H9 (cell line): ENCODE measurements at regions not wholly inside any gene's neighbourhood (a gene's known extent, or its start where the extent isn't known, plus 50 kb on each side); places are given as distances from the start of the nearest gene placed in this dataset.

ENCODE experiments used
- DNase-seq: peaks from one replicate; pipeline ENCODE4 v3.0.0-alpha.2; 2017
- H2AFZ ChIP-seq: one replicate; pipeline ENCODE4 v1.6.1; 2013; ENCODE audit warnings: mild to moderate bottlenecking, low read length, control low read depth, moderate library complexity
- H2AK5ac ChIP-seq: 2 replicates; pipeline ENCODE4 v1.6.1; 2013; ENCODE audit warnings: low read length, control low read depth, mixed read lengths; ENCODE audit not compliant: insufficient read length
- H2BK120ac ChIP-seq: one replicate; pipeline ENCODE4 v1.6.1; 2013; ENCODE audit warnings: low read depth, mild to moderate bottlenecking, low read length, control low read depth, inconsistent platforms; ENCODE audit not compliant: poor library complexity, severe bottlenecking
- H2BK12ac ChIP-seq: 2 replicates; pipeline ENCODE4 v1.6.1; 2013; ENCODE audit warnings: low read length, control low read depth, mixed read lengths, low read depth; ENCODE audit not compliant: insufficient read length
- H2BK15ac ChIP-seq: 2 replicates; pipeline ENCODE4 v1.6.1; 2013; ENCODE audit warnings: low read depth, low read length, control low read depth
- H2BK20ac ChIP-seq: one replicate; pipeline ENCODE4 v1.6.1; 2013; ENCODE audit warnings: low read depth, mild to moderate bottlenecking, low read length, control low read depth, inconsistent platforms; ENCODE audit not compliant: poor library complexity, severe bottlenecking
- H2BK5ac ChIP-seq: 2 replicates; pipeline ENCODE4 v1.6.1; 2013; ENCODE audit warnings: low read length, control low read depth, mixed read lengths; ENCODE audit not compliant: insufficient read length
- H3K14ac ChIP-seq: 2 replicates; pipeline ENCODE4 v1.6.1; 2013; ENCODE audit warnings: low read length, control low read depth; ENCODE audit not compliant: insufficient read depth
- H3K18ac ChIP-seq: 2 replicates; pipeline ENCODE4 v1.6.1; 2013; ENCODE audit warnings: low read depth, mild to moderate bottlenecking, mixed read lengths, low read length, control low read depth; ENCODE audit not compliant: insufficient read length
- H3K23ac ChIP-seq: 2 replicates; pipeline ENCODE4 v1.6.1; 2013; ENCODE audit warnings: low read length, control low read depth, mixed read lengths, low read depth; ENCODE audit not compliant: insufficient read length
- H3K23me2 ChIP-seq: 2 replicates; pipeline ENCODE4 v1.6.1; 2013; ENCODE audit warnings: low read depth, mild to moderate bottlenecking, mixed read lengths, low read length, control low read depth; ENCODE audit not compliant: insufficient read length, poor library complexity, severe bottlenecking
- H3K27ac ChIP-seq: 2 replicates; pipeline ENCODE4 v1.5.1; 2013; ENCODE audit warnings: low read length, control low read depth, mixed read lengths, low read depth; ENCODE audit not compliant: insufficient read length
- H3K27me3 ChIP-seq: 2 replicates; pipeline ENCODE4 v1.6.1; 2013; ENCODE audit warnings: low read length, control low read depth, inconsistent platforms; ENCODE audit not compliant: insufficient read depth
- H3K4ac ChIP-seq: 2 replicates; pipeline ENCODE4 v1.6.1; 2013; ENCODE audit warnings: low read depth, mild to moderate bottlenecking, control low read depth, inconsistent platforms, low read length, moderate library complexity
- H3K4me1 ChIP-seq: 2 replicates; pipeline ENCODE4 v1.6.1; 2013; ENCODE audit warnings: low read length, control low read depth, inconsistent platforms; ENCODE audit not compliant: insufficient read depth
- H3K4me2 ChIP-seq: 2 replicates; pipeline ENCODE4 v1.6.1; 2013; ENCODE audit warnings: low read length, control low read depth, mixed read lengths; ENCODE audit not compliant: insufficient read length, insufficient read depth
- H3K56ac ChIP-seq: 2 replicates; pipeline ENCODE4 v1.6.1; 2013; ENCODE audit warnings: low read depth, mild to moderate bottlenecking, mixed read lengths, low read length, control low read depth; ENCODE audit not compliant: insufficient read length
- H3K79me1 ChIP-seq: 2 replicates; pipeline ENCODE4 v1.6.1; 2013; ENCODE audit warnings: low read depth, mild to moderate bottlenecking, moderate library complexity, low read length, control low read depth, inconsistent platforms; ENCODE audit not compliant: insufficient read depth, poor library complexity, severe bottlenecking
- H3K79me2 ChIP-seq: 2 replicates; pipeline ENCODE4 v1.6.1; 2013; ENCODE audit warnings: low read length, control low read depth, inconsistent platforms; ENCODE audit not compliant: insufficient read depth
- H3K9ac ChIP-seq: 2 replicates; pipeline ENCODE4 v1.6.1; 2013; ENCODE audit warnings: low read length, control low read depth, mixed read lengths; ENCODE audit not compliant: insufficient read length; ENCODE audit errors: extremely low read depth
- H3K9me3 ChIP-seq: one replicate; pipeline ENCODE4 v1.6.1; 2013; ENCODE audit warnings: low read depth, low read length, inconsistent platforms; ENCODE audit not compliant: control insufficient read depth
- H3T11ph ChIP-seq: one replicate; pipeline ENCODE4 v1.6.1; 2013; ENCODE audit warnings: mild to moderate bottlenecking, low read length, control low read depth, inconsistent platforms
- H4K20me1 ChIP-seq: one replicate; pipeline ENCODE4 v1.6.1; 2013; ENCODE audit not compliant: control insufficient read depth, insufficient read length, insufficient read depth
- H4K5ac ChIP-seq: 2 replicates; pipeline ENCODE4 v1.6.1; 2013; ENCODE audit warnings: low read depth, mild to moderate bottlenecking, mixed read lengths, low read length, control low read depth; ENCODE audit not compliant: insufficient read length
- H4K8ac ChIP-seq: replicated peaks from 2 replicates; pipeline ENCODE4 v1.6.1; 2013; ENCODE audit warnings: low read length, control low read depth, mixed read lengths, low read depth; ENCODE audit not compliant: insufficient read length
- H4K91ac ChIP-seq: 2 replicates; pipeline ENCODE4 v1.6.1; 2013; ENCODE audit warnings: low read depth, mild to moderate bottlenecking, moderate library complexity, mixed read lengths, low read length, control low read depth; ENCODE audit not compliant: insufficient read length
- H3K27ac Mint-ChIP-seq, 3 experiments: 2 replicates in 2 of 3; 3 replicates in 1 of 3; pipeline ENCODE4 v1.8.0; 2020 to 2021; ENCODE audit warnings: mixed read lengths in 3 of 3, mild to moderate bottlenecking in 1 of 3, moderate library complexity in 1 of 3
- H3K27me3 Mint-ChIP-seq: 2 replicates; pipeline ENCODE4 v1.8.0; 2021; ENCODE audit warnings: low read depth, mild to moderate bottlenecking, moderate library complexity, mixed read lengths
- H3K36me3 Mint-ChIP-seq, 3 experiments: 2 replicates in 2 of 3; 3 replicates in 1 of 3; pipeline ENCODE4 v1.8.0; 2020 to 2021; ENCODE audit warnings: low read depth in 3 of 3, mixed read lengths in 3 of 3; ENCODE audit not compliant: insufficient read depth in 1 of 3
- H3K4me1 Mint-ChIP-seq, 2 experiments: 2 replicates each; pipeline ENCODE4 v1.8.0; 2020; ENCODE audit warnings: mixed read lengths in 2 of 2
- H3K4me3 Mint-ChIP-seq, 2 experiments: 2 replicates in 1 of 2; 3 replicates in 1 of 2; pipeline ENCODE4 v1.8.0; 2020 to 2021; ENCODE audit warnings: mild to moderate bottlenecking in 2 of 2, mixed read lengths in 2 of 2, moderate library complexity in 1 of 2
- H3K9me3 Mint-ChIP-seq, 2 experiments: 2 replicates in 1 of 2; 3 replicates in 1 of 2; pipeline ENCODE4 v1.8.0; 2020; ENCODE audit warnings: mild to moderate bottlenecking in 2 of 2, mixed read lengths in 2 of 2, moderate library complexity in 1 of 2
- TF ChIP-seq, protein P1 (sequence below): fragments of 200-600 bp; sonication (generic); conservative IDR thresholded peaks from 3 replicates; pipeline ENCODE4 v1.8.0; 2021; ENCODE audit warnings: antibody characterized with exemption, mild to moderate bottlenecking

DNA sequence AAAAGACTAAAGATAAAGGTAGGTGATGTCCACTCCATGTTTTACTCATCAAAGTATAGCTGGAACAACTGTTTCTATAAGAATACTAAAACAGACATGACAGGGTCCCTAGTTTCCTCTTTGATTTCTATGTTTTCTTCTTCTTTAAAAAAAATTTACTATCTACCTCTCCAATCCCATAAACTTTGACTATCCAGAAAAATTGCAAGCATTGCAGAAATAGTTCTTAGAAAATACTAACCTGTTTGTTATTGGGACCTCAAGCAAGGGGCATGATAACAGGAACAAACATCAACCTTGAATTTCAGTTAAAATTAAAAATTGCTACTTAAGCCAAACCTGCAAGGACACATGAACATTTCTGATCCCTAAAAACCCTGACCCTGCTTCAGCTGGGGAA lies 1226.5 kb downstream of the C4orf33 start:
- no peak overlapping the region for H4K91ac ChIP-seq
- H3K27me3 ChIP-seq = no peaks in the 10 kb centered on the region
- no peak overlapping the region for H2BK20ac ChIP-seq
- no peaks in the 10 kb centered on the region for H3K23me2 ChIP-seq
- H2BK15ac ChIP-seq = no peak overlapping the region
- H4K5ac ChIP-seq = no peak overlapping the region
- H3K23ac ChIP-seq = no peak overlapping the region
- no peaks in the 10 kb centered on the region for H3K79me1 ChIP-seq
- H3K4me1 Mint-ChIP-seq = no peaks in the 10 kb centered on the region
- no peak overlapping the region for H3K9ac ChIP-seq
- no peaks in the 10 kb centered on the region for H3K9me3 Mint-ChIP-seq
- no peaks in the 10 kb centered on the region; a peak in 1 of 7 replicates for H3K36me3 Mint-ChIP-seq
- H3K27me3 Mint-ChIP-seq = no peaks in the 10 kb centered on the region
- no peak overlapping the region for H3K27ac Mint-ChIP-seq
- H2BK5ac ChIP-seq = no peak overlapping the region
- no peaks in the 10 kb centered on the region for H3K9me3 ChIP-seq
- H2AK5ac ChIP-seq = no peak overlapping the region
- no peak overlapping the region for H3K56ac ChIP-seq
- H4K8ac ChIP-seq = no peak overlapping the region
- no peak overlapping the region for H3K14ac ChIP-seq
- TF ChIP-seq, protein P1, sequence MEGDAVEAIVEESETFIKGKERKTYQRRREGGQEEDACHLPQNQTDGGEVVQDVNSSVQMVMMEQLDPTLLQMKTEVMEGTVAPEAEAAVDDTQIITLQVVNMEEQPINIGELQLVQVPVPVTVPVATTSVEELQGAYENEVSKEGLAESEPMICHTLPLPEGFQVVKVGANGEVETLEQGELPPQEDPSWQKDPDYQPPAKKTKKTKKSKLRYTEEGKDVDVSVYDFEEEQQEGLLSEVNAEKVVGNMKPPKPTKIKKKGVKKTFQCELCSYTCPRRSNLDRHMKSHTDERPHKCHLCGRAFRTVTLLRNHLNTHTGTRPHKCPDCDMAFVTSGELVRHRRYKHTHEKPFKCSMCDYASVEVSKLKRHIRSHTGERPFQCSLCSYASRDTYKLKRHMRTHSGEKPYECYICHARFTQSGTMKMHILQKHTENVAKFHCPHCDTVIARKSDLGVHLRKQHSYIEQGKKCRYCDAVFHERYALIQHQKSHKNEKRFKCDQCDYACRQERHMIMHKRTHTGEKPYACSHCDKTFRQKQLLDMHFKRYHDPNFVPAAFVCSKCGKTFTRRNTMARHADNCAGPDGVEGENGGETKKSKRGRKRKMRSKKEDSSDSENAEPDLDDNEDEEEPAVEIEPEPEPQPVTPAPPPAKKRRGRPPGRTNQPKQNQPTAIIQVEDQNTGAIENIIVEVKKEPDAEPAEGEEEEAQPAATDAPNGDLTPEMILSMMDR = no peak
- no peak overlapping the region for H3K27ac ChIP-seq
- H3K4ac ChIP-seq = no peak overlapping the region
- no peak overlapping the region for H3T11ph ChIP-seq
- no peak overlapping the region for H3K4me3 Mint-ChIP-seq
- H3K4me1 ChIP-seq = no peaks in the 10 kb centered on the region
- DNase-seq = no peak
- no peak overlapping the region for H2AFZ ChIP-seq
- H3K4me2 ChIP-seq = no peak overlapping the region
- H2BK120ac ChIP-seq = no peak overlapping the region
- H4K20me1 ChIP-seq = no peaks in the 10 kb centered on the region
- no peaks in the 10 kb centered on the region for H3K79me2 ChIP-seq
- no peak overlapping the region for H3K18ac ChIP-seq
- H2BK12ac ChIP-seq = no peak overlapping the region
